Esophagus squamous epithelium (tissue), 4 donors: ENCODE measurements at regions not wholly inside any gene's neighbourhood (a gene's known extent, or its start where the extent isn't known, plus 50 kb on each side); places are given as distances from the start of the nearest gene placed in this dataset.

Experiments used
- CTCF ChIP-seq, 6 experiments: fragments of 450-650 bp in 4 of 6; fragments of 200-600 bp in 2 of 6; sonication (generic) in 2 of 6; IDR thresholded peaks; one replicate each; pipeline ENCODE4 v1.5.1; 2016 to 2019; ENCODE audit warnings: antibody characterized with exemption in 6 of 6, mild to moderate bottlenecking in 4 of 6, moderate library complexity in 4 of 6
- POLR2A ChIP-seq, 4 donors: fragments of 450-650 bp; IDR thresholded peaks; one replicate each; pipeline ENCODE4 v1.6.1; 2017; ENCODE audit warnings: antibody characterized with exemption in 4 of 4, mild to moderate bottlenecking in 4 of 4, moderate library complexity in 3 of 4

DNA sequence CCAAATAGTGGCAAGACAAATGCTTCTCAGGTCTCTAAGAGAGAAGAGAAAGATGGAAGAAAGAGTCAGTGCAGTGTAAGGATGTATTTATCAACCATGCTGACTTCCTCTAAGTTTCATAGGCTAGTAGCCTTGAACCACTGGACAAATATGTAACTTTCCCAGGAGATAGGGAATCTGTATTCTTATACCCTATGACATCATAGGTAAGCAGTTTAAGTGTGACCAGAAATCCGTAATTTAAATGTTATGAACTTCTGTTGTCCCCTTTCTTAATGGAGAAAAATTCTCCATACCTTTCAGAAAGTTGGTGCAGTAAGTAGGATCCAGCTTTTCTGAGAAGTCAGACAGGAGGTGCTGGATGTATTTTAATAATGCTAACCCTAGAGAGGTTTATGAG lies 256.2 kb downstream of the LNPK start:
- TF ChIP-seq CTCF (IDR thresholded peaks at IDR 0.05) = no peak
- no peak for TF ChIP-seq POLR2A (IDR thresholded peaks at IDR 0.05)
